DOHH2 (cell line): ENCODE measurements at regions not wholly inside any gene's neighbourhood (a gene's known extent, or its start where the extent isn't known, plus 50 kb on each side); places are given as distances from the start of the nearest gene placed in this dataset.

Experiments used
- CTCF ChIP-seq: fragments of 200-600 bp; sonication (generic); IDR thresholded peaks from one replicate; pipeline ENCODE4 v1.5.1; 2014; ENCODE audit warnings: antibody characterized with exemption, mild to moderate bottlenecking, low read depth, low read length; ENCODE audit not compliant: poor library complexity, severe bottlenecking
- EZH2phosphoT487 ChIP-seq: fragments of 200-600 bp; sonication (generic); IDR thresholded peaks from 2 replicates; pipeline ENCODE4 v1.6.1; 2017; ENCODE audit warnings: borderline replicate concordance, mild to moderate bottlenecking, antibody characterized with exemption, low read length, moderate library complexity, mixed read lengths

GRCh38 chr10:36129051-36129450 lies 487.0 kb upstream of the FZD8 start:
- TF ChIP-seq EZH2phosphoT487 (no peak), CTCF (no peak)
